ENCODE measurements at regions not wholly inside any gene's neighbourhood (a gene's known extent, or its start where the extent isn't known, plus 50 kb on each side); places are given as distances from the start of the nearest gene placed in this dataset.

DNA sequence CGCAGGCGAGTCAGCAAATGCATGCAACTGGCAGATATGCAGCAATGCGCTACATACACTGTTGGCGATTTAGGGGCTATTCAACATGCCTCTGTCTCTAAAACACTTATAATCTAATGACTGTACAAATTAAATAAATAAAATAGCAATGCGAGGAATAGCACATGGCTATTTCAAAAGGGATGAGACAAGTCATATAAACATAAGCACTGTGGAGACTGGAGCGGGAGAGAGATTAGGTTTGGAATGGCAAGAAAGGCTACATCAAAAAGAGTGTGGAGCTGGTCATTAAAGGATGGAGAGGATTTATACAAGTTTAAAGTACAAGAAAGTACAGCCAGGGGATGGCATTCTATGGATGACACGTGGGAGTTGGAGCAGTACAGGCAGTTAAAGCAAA, 523.5 kb upstream of the CAMK1G start:
- Histone ChIP-seq H3K27me3 (replicated peaks; ENCODE audit: control insufficient read depth, insufficient read depth, low read length) (no peaks in the 10 kb centered on the region), H3K9me3 (peaks cover 4% of the 10 kb centered on the region; the same call in 1 of the 2 replicates), H3K36me3 (ENCODE audit: control insufficient read depth, insufficient read depth, low read length) (no peaks in the 10 kb centered on the region), H3K4me3 (ENCODE audit: low read depth, low read length) (no peak overlapping the region), H3K4me1 (no peaks in the 10 kb centered on the region)
- POLR2A ChIA-PET = no interaction called here
- H3K9me3 Mint-ChIP-seq (ENCODE audit: unreplicated experiment) = no peaks in the 10 kb centered on the region
- no TSS peak for BruUV-seq (replicated peaks)
- H3K36me3 Mint-ChIP-seq (ENCODE audit: insufficient read depth, unreplicated experiment) = no peaks in the 10 kb centered on the region
- TF ChIP-seq, protein P1, sequence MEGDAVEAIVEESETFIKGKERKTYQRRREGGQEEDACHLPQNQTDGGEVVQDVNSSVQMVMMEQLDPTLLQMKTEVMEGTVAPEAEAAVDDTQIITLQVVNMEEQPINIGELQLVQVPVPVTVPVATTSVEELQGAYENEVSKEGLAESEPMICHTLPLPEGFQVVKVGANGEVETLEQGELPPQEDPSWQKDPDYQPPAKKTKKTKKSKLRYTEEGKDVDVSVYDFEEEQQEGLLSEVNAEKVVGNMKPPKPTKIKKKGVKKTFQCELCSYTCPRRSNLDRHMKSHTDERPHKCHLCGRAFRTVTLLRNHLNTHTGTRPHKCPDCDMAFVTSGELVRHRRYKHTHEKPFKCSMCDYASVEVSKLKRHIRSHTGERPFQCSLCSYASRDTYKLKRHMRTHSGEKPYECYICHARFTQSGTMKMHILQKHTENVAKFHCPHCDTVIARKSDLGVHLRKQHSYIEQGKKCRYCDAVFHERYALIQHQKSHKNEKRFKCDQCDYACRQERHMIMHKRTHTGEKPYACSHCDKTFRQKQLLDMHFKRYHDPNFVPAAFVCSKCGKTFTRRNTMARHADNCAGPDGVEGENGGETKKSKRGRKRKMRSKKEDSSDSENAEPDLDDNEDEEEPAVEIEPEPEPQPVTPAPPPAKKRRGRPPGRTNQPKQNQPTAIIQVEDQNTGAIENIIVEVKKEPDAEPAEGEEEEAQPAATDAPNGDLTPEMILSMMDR (IDR thresholded peaks at IDR 0.05; ENCODE audit: insufficient read depth in 1 of 2, low read depth in 1 of 2, low read length in 1 of 2, severe bottlenecking in 1 of 2, unreplicated experiment in 1 of 2) = no peak
- peaks cover 6% of the 10 kb centered on the region for H3K27me3 Mint-ChIP-seq (ENCODE audit: insufficient read depth, unreplicated experiment)
- H3K4me1 Mint-ChIP-seq (ENCODE audit: low read depth, unreplicated experiment) = no peaks in the 10 kb centered on the region
- no peak for DNase-seq
- intact Hi-C loops (cut with micrococcal nuclease; ENCODE audit: unreplicated experiment) = no loop called here
- CTCF ChIA-PET = no interaction called here
- no peak overlapping the region for H3K27ac Mint-ChIP-seq (ENCODE audit: unreplicated experiment)
- H3K4me3 Mint-ChIP-seq (ENCODE audit: unreplicated experiment) = no peak overlapping the region

DNA sequence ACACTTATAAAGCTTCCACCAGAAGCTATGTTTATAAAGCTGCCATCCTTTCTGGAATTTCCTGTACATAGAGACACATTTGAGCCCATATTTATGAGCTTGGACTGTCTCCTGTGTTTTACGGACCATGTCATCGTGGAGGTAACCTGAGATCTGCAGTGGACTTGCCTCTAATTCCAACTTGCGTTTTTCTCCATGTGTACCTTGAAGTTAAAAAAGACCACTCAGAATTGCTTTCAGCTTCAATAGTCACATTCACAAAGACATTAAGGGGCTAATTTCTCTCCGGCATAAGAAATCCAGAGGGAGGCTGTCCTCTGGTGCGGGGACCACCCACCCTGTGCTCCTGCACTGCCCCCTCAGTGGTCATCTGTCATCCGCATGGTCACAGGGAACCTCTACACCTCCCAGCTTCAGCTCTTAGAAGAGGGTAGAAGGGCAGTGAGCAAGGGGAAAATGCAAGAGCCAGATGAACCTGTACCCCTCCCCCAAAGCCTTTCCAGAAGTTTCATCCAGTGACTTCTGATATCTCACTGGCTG, 521.4 kb upstream of the CAMK1G start:
- intact Hi-C loops (cut with micrococcal nuclease; ENCODE audit: unreplicated experiment) = no loop called here
- Mint-ChIP-seq H3K9me3 (ENCODE audit: unreplicated experiment) (peaks cover 8% of the 10 kb centered on the region), H3K36me3 (ENCODE audit: insufficient read depth, unreplicated experiment) (no peaks in the 10 kb centered on the region), H3K27ac (ENCODE audit: unreplicated experiment) (no peak overlapping the region), H3K27me3 (ENCODE audit: insufficient read depth, unreplicated experiment) (peaks cover 13% of the 10 kb centered on the region), H3K4me3 (ENCODE audit: unreplicated experiment) (no peak overlapping the region), H3K4me1 (ENCODE audit: low read depth, unreplicated experiment) (peaks cover 8% of the 10 kb centered on the region)
- Histone ChIP-seq H3K9me3 (no peaks in the 10 kb centered on the region), H3K27me3 (replicated peaks; ENCODE audit: control insufficient read depth, insufficient read depth, low read length) (no peaks in the 10 kb centered on the region), H3K4me1 (no peaks in the 10 kb centered on the region), H3K36me3 (ENCODE audit: control insufficient read depth, insufficient read depth, low read length) (no peaks in the 10 kb centered on the region), H3K4me3 (ENCODE audit: low read depth, low read length) (no peak overlapping the region)
- ChIA-PET POLR2A (no interaction called here), CTCF (no interaction called here)
- no TSS peak for BruUV-seq (replicated peaks)
- DNase-seq = no peak
- TF ChIP-seq, protein P1 (IDR thresholded peaks at IDR 0.05; ENCODE audit: insufficient read depth in 1 of 2, low read depth in 1 of 2, low read length in 1 of 2, severe bottlenecking in 1 of 2, unreplicated experiment in 1 of 2) = no peak

DNA sequence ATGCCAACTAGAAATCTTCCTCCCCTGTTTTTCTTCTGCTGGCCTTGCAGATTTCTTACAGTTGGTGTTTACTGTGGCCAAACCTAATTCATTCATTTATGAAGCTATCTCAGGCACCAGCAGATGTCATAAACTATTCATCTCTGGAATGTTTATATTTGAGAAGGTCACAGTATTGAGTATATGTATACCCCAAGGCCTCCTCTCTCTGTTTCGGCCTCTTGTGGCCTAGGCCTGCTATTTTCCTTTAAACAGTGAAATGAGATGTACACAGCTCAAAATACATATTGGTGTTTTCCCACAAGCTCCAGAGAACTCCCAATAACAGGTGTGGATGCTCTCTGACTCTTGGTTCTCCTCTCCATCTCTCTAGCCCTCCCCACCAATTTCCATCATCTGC, 520.7 kb upstream of the CAMK1G start:
- no peak for DNase-seq
- Histone ChIP-seq H3K4me1 (no peaks in the 10 kb centered on the region), H3K9me3 (no peaks in the 10 kb centered on the region), H3K4me3 (ENCODE audit: low read depth, low read length) (no peak overlapping the region), H3K27me3 (replicated peaks; ENCODE audit: control insufficient read depth, insufficient read depth, low read length) (no peaks in the 10 kb centered on the region), H3K36me3 (ENCODE audit: control insufficient read depth, insufficient read depth, low read length) (no peaks in the 10 kb centered on the region)
- ChIA-PET CTCF (no interaction called here), POLR2A (no interaction called here)
- TF ChIP-seq, protein P1 (IDR thresholded peaks at IDR 0.05; ENCODE audit: insufficient read depth in 1 of 2, low read depth in 1 of 2, low read length in 1 of 2, severe bottlenecking in 1 of 2, unreplicated experiment in 1 of 2) = no peak
- Mint-ChIP-seq H3K27me3 (ENCODE audit: insufficient read depth, unreplicated experiment) (peaks cover 13% of the 10 kb centered on the region), H3K27ac (ENCODE audit: unreplicated experiment) (no peak overlapping the region), H3K36me3 (ENCODE audit: insufficient read depth, unreplicated experiment) (no peaks in the 10 kb centered on the region), H3K4me1 (ENCODE audit: low read depth, unreplicated experiment) (peaks cover 8% of the 10 kb centered on the region), H3K4me3 (ENCODE audit: unreplicated experiment) (no peak overlapping the region), H3K9me3 (ENCODE audit: unreplicated experiment) (peaks cover 10% of the 10 kb centered on the region)
- intact Hi-C loops (cut with micrococcal nuclease; ENCODE audit: unreplicated experiment) = no loop called here
- BruUV-seq (replicated peaks) = no TSS peak

All from Caco-2 (cell line).